ENCODE measurements at regions not wholly inside any gene's neighbourhood (a gene's known extent, or its start where the extent isn't known, plus 50 kb on each side); places are given as distances from the start of the nearest gene placed in this dataset.

DNA sequence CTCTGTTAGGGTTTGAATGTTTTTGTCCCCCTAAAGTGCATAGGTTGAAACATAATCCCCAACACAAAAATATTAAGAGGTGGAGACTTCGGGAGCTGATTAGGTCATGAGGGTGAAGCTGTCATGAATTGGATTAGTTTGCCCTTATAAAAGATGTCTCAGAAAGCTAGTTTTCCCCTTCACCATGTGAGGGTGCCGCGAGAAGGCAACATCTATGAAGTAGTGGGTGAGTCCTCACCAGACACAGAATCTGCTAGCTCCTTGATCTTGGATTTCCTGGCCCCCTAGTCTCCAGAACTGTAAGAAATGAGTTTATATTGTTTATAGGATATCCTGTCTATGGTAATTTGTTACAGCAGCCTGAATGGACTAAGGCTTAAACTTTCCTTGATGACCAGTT, 301.5 kb upstream of the ATP2B1 start:
- CTCF ChIA-PET = interaction anchor here (0.6 to 1.2 kb wide), 5 partner anchors 9 to 886 kb away, joined by 3 to 5 read pairs (median 3); no protein-coding TSS in a partner anchor
- Histone ChIP-seq H3K36me3 (ENCODE audit: control insufficient read depth, insufficient read depth, low read length) (no peaks in the 10 kb centered on the region), H3K4me3 (ENCODE audit: low read depth, low read length) (no peak overlapping the region), H3K27me3 (ENCODE audit: control insufficient read depth, insufficient read depth, low read length) (no peaks in the 10 kb centered on the region)
- DNase-seq (ENCODE audit: low read depth) = no peak
- TF ChIP-seq, protein P1, sequence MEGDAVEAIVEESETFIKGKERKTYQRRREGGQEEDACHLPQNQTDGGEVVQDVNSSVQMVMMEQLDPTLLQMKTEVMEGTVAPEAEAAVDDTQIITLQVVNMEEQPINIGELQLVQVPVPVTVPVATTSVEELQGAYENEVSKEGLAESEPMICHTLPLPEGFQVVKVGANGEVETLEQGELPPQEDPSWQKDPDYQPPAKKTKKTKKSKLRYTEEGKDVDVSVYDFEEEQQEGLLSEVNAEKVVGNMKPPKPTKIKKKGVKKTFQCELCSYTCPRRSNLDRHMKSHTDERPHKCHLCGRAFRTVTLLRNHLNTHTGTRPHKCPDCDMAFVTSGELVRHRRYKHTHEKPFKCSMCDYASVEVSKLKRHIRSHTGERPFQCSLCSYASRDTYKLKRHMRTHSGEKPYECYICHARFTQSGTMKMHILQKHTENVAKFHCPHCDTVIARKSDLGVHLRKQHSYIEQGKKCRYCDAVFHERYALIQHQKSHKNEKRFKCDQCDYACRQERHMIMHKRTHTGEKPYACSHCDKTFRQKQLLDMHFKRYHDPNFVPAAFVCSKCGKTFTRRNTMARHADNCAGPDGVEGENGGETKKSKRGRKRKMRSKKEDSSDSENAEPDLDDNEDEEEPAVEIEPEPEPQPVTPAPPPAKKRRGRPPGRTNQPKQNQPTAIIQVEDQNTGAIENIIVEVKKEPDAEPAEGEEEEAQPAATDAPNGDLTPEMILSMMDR (IDR thresholded peaks at IDR 0.05; ENCODE audit: insufficient read depth, low read depth, low read length) = peak; percentile 33
- POLR2A ChIA-PET = no interaction called here

DNA sequence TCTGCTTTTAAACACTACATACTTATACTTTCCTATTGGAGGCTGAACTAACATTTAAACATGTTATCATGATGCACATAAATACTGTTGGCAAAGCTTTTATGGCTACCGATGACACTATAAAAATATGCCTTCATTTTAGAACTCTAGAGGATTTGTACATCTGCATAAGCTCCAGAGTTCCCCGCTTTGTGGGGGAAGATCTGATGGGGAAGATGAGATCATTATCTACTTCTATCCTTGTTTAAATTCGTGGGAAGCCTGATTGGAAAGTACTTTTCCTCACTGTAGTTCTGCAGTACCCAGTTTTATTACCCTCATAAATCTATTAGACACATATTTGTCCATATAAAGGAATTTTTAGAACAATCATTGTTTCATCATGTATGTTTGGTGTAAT, 299.6 kb upstream of the ATP2B1 start:
- no peaks in the 10 kb centered on the region for H3K27me3 ChIP-seq (ENCODE audit: control insufficient read depth, insufficient read depth, low read length)
- ChIA-PET POLR2A (no interaction called here), CTCF (no interaction called here)
- no peaks in the 10 kb centered on the region for H3K36me3 ChIP-seq (ENCODE audit: control insufficient read depth, insufficient read depth, low read length)
- TF ChIP-seq, protein P1 (IDR thresholded peaks at IDR 0.05; ENCODE audit: insufficient read depth, low read depth, low read length) = no peak
- DNase-seq (ENCODE audit: low read depth) = no peak
- no peak overlapping the region for H3K4me3 ChIP-seq (ENCODE audit: low read depth, low read length)

DNA sequence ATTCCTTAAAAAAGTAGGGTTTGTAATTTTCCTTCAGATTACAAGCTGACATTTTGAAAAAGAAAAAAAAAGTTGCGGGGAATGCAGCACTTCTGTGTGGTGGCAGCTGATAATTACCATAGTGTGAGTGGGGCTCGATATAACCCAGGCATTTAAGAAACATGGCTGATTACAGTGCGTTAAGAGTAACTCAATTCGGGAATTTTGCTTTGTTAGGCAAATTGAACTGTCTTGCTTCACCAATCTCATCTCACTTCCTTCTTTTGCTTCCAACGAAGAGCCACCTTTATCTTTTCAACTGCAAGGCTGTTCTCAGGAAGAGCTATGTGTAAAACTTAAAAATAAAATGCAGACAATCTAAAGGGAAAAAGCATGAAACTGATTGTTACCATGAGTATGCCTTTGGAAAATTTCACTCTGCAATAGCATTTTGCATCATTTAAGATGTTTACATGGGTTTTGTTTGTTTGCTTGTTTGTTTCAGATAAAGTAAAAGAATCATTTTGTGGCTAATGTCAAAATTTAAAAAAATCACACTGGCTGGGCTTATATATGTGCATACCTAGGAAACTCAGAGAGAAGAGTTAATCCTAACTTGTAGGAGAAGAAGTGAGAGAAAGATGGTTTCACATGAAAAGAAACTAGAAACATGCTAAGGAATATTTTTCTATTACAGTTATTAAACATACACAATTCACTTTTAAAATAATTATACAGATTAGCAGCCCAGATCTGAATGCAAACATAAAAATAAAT, 295.9 kb upstream of the ATP2B1 start:
- CTCF ChIA-PET = no interaction called here
- H3K36me3 ChIP-seq (ENCODE audit: control insufficient read depth, insufficient read depth, low read length) = no peaks in the 10 kb centered on the region
- POLR2A ChIA-PET = interaction anchor here (0.7 kb wide), 1 partner anchor 970 kb away, joined by 3 read pairs; no protein-coding TSS in a partner anchor
- no peak for DNase-seq (ENCODE audit: low read depth)
- H3K4me3 ChIP-seq (ENCODE audit: low read depth, low read length) = no peak overlapping the region
- TF ChIP-seq, protein P1 (IDR thresholded peaks at IDR 0.05; ENCODE audit: insufficient read depth, low read depth, low read length) = no peak
- no peaks in the 10 kb centered on the region for H3K27me3 ChIP-seq (ENCODE audit: control insufficient read depth, insufficient read depth, low read length)

DNA sequence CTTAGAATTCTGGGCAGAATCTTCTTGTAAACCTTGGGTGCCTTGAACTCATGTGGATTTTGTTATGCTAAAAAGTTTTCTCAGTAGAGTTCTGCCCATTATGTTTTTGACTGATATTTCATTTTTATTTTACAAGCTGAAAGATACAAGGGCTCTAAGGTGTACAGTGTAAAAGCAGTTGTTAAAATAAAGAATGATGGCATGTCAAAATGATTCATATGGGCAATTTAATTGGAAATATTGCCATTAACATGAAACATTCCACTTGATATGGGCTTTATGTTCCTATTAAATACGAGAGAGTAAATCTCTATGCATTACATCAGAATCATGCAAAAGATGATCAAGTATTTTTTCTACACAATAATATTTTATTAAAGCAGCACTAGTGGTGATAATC, 295.1 kb upstream of the ATP2B1 start:
- H3K27me3 ChIP-seq (ENCODE audit: control insufficient read depth, insufficient read depth, low read length) = no peaks in the 10 kb centered on the region
- POLR2A ChIA-PET = no interaction called here
- TF ChIP-seq, protein P1 (IDR thresholded peaks at IDR 0.05; ENCODE audit: insufficient read depth, low read depth, low read length) = no peak
- DNase-seq (ENCODE audit: low read depth) = no peak
- no peak overlapping the region for H3K4me3 ChIP-seq (ENCODE audit: low read depth, low read length)
- H3K36me3 ChIP-seq (ENCODE audit: control insufficient read depth, insufficient read depth, low read length) = no peaks in the 10 kb centered on the region
- CTCF ChIA-PET = no interaction called here

DNA sequence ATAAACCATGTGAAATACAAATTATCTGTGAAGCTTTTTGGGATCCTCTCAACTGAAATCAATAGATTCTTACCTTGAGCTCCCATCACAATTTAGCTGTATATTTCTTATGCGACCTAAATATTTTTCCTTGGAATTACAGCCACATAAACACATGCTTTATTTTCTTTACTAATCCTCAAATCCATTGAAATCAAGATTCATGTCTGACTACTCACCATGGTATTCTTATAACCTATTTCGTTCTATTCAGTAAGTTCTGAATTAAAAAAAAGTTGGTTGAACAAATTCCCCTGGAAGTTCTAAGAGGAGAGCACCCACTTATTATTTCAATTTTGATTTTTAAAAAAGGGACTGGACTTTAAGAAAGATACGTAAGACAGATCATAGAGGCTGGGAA, 292.1 kb upstream of the ATP2B1 start:
- Histone ChIP-seq H3K4me3 (ENCODE audit: low read depth, low read length) (no peak overlapping the region), H3K36me3 (ENCODE audit: control insufficient read depth, insufficient read depth, low read length) (no peaks in the 10 kb centered on the region), H3K27me3 (ENCODE audit: control insufficient read depth, insufficient read depth, low read length) (no peaks in the 10 kb centered on the region)
- ChIA-PET CTCF (no interaction called here), POLR2A (no interaction called here)
- DNase-seq (ENCODE audit: low read depth) = no peak
- TF ChIP-seq, protein P1 (IDR thresholded peaks at IDR 0.05; ENCODE audit: insufficient read depth, low read depth, low read length) = no peak

Measured in BJ (cell line).